DMS153 treated with DMSO at 0.1 percent for 48 hours (cell line): ENCODE measurements at regions not wholly inside any gene's neighbourhood (a gene's known extent, or its start where the extent isn't known, plus 50 kb on each side); places are given as distances from the start of the nearest gene placed in this dataset.

ENCODE experiments used
- DNase-seq: peaks from one replicate; lab custom pipeline; 2025; ENCODE audit not compliant: unreplicated experiment; lab: John Stamatoyannopoulos, UW

- no peak for DNase-seq
Observed at GRCh38 chr1:212525479-212526110, 83.0 kb upstream of the ATF3 start.

GRCh38 chr1:212526111-212526491 is 82.5 kb upstream of the ATF3 start:
- no peak for DNase-seq

- DNase-seq: no peak
Observed at GRCh38 chr1:212528501-212528900, 80.1 kb upstream of the ATF3 start.

GRCh38 chr1:212529211-212529741 is 79.3 kb upstream of the ATF3 start:
- DNase-seq: no peak

GRCh38 chr1:212531267-212531666 is 77.3 kb upstream of the ATF3 start:
- DNase-seq: no peak

- DNase-seq: no peak
Observed at GRCh38 chr1:212531796-212532195, 76.8 kb upstream of the ATF3 start.

GRCh38 chr1:212532469-212533147 is 76.0 kb upstream of the ATF3 start:
- no peak for DNase-seq

DNA sequence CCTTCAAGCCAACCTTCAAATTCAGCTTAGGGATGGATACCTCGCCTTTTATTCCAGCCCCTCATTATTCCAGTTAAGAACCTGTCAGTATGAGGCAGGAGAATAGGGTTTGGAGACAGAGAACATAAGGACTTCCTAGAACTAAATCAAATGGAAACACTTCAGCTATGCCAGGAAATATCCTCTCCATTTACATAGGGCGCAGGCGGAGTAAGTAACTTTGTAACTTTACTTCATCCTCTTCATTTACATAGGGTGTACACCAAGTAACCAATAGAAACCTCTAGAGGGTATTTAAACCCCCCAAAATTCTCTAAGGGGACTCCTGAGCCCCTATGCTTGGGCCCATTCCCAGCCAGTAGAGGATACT is 75.4 kb upstream of the ATF3 start:
- no peak for DNase-seq

- no peak for DNase-seq
Observed at GRCh38 chr1:212536586-212536985, 72.0 kb upstream of the ATF3 start.

DNA sequence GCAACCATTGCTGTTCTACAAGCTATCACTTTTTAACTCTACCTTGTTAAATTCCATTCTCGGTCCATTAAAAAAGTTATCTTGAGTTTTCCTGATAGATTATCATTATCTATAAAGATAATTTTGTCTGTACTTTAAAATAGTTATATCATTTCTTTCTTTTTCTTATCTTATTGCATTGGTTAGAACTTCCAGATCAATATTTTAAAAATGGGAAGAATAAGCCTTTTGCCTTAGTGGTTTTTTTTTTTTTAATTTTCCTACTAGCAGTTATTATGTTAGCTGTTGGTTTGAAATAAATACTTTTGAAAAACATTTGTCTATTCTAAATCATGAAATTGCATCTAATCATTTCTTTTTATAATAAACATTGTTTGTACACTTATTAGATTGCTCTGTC is 71.0 kb upstream of the ATF3 start:
- DNase-seq: no peak

- DNase-seq: no peak
Observed at GRCh38 chr1:212539737-212540430, 68.7 kb upstream of the ATF3 start.

GRCh38 chr1:212542761-212543187 is 65.8 kb upstream of the ATF3 start:
- no peak for DNase-seq

DNA sequence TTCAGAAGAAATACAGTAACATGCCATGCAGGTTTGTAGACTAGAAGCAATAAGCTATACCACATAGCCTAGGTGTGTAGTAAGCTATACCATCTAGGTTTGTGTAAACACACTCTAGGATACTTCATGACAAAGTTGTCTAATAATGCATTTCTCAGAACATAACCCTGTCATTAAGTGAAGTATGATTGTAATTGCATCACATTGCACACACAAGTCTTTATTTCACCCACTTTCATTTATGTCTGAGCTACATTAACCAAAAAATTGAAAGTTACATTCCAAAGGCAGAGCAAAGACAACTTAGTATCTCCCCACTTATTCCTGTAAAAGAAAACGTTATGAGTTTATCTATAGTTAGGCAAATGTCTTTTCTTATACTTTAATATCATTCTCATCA is 64.5 kb upstream of the ATF3 start:
- no peak for DNase-seq

- no peak for DNase-seq
Observed at GRCh38 chr1:212545941-212546635, 62.5 kb upstream of the ATF3 start.

DNA sequence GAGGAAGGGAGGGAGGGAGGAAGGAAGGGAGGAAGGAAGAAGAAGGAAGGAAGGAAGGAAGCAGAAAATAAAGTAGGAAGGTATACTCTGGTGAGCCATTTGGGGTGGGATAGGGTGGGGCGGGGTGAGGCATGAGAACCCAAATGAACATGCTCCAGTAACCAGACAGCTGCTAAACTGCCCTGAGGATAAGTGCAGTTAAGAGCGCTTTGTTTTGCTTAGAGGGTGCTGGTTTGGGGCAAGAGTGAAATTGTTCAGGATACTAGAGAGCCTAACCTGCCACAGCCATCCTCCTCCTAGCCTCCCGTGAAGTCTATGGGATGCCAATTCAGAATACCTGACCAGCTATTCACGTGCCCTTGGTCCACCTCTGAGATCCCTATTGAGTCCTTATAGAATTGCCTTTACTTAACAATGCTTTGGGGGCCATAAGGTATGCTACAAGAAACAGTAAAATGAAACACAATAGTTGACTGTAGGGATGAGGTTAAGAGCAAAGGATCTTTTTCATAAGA is 59.0 kb upstream of the ATF3 start:
- DNase-seq: no peak

GRCh38 chr1:212551929-212552328 is 56.6 kb upstream of the ATF3 start:
- no peak for DNase-seq

GRCh38 chr1:212553676-212554075 is 54.9 kb upstream of the ATF3 start:
- no peak for DNase-seq

DNA sequence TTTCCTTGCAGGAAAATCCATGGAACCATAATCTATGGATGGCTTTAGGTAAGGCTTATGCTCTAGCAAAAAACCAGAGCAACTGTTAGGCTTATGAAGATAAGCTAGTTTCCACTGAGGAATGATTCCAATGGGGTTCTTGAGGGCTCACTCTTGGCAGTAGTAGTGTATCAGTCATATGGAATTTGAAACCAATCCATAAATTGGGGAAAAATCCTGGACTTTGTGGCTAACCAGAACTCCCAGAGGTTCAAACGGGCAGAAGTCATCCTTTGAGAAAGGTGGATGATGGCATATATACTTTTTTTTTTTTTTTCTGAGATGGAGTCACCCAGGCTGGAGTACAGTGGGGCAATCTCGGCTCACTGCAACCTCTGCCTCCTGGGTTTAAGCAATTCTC is 54.2 kb upstream of the ATF3 start:
- no peak for DNase-seq

- DNase-seq: no peak
Observed at GRCh38 chr1:212555426-212555825, 53.1 kb upstream of the ATF3 start.

DNA sequence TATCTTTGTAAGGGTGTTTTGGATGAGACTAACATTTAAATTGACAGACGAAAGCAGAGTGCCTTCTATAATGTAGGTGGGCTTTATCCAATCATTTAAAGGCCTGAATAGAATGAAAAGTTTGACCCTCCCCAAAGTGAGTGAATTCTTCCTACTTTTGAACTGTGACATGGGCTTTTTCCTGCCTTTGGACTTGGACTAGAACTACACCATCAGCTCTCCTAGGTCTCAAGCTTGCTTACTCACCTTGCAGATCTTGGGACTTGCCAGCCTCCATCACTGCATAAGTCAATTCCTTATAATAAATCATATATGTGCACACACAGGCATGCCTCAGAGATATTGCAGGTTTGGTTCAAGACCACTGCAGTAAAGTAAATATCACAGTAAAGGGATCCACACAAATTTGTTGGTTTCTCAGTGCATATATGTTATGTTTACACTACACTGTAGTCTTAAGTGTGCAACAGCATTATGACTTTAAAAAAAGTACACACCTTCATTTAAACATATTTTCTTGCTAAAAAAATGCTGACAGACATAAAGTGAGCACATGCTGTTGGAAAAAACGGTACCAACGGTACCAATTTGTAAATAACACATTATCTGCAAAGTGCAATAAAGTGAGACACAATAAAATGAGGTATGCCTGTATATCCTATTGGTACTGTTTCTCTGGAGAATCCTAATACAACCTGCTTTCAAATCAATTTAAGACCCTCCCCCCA is 51.6 kb upstream of the ATF3 start:
- DNase-seq: no peak
